ENCODE measurements at regions not wholly inside any gene's neighbourhood (a gene's known extent, or its start where the extent isn't known, plus 50 kb on each side); places are given as distances from the start of the nearest gene placed in this dataset.
"Not testable (repeated sequence)": the region's sequence is repeated elsewhere in the genome, so short reads cannot be mapped to it uniquely, and the experiment has no call there.

GRCh38 chrY:7588176-7588575 is 676.6 kb upstream of the AMELY start:
- DNase-seq, result not testable (repeated sequence)

GRCh38 chrY:7562541-7562940 is 651.0 kb upstream of the AMELY start:
- DNase-seq, result peak; percentile 30

GRCh38 chrY:7557675-7558074 is 646.1 kb upstream of the AMELY start:
- DNase-seq, result no peak

GRCh38 chrY:7555006-7555405 is 643.5 kb upstream of the AMELY start:
- no peak for DNase-seq

- no peak for DNase-seq
Measured at GRCh38 chrY:7545060-7545459, 633.5 kb upstream of the AMELY start.

- DNase-seq, result peak; percentile 7
Measured at GRCh38 chrY:7544172-7544770, 632.7 kb upstream of the AMELY start.

- DNase-seq, result no peak
Measured at GRCh38 chrY:7543506-7543905, 632.0 kb upstream of the AMELY start.

- no peak for DNase-seq
Measured at GRCh38 chrY:7542256-7542858, 630.8 kb upstream of the AMELY start.

- DNase-seq, result no peak
Measured at GRCh38 chrY:7529396-7529795, 617.8 kb upstream of the AMELY start.

GRCh38 chrY:7527568-7527967 is 616.0 kb upstream of the AMELY start:
- DNase-seq, result not testable (repeated sequence)

GRCh38 chrY:7518387-7518786 is 606.8 kb upstream of the AMELY start:
- no peak for DNase-seq

GRCh38 chrY:7516268-7516667 is 604.7 kb upstream of the AMELY start:
- peak; percentile 51 for DNase-seq

GRCh38 chrY:7515812-7516211 is 604.3 kb upstream of the AMELY start:
- DNase-seq, result peak; percentile 39

- no peak for DNase-seq
Measured at GRCh38 chrY:7502896-7503295, 591.3 kb upstream of the AMELY start.

- DNase-seq, result peak; percentile 24
Measured at GRCh38 chrY:7501236-7501635, 589.7 kb upstream of the AMELY start.

GRCh38 chrY:7496001-7496400 is 584.4 kb upstream of the AMELY start:
- DNase-seq, result no peak

- not testable (repeated sequence) for DNase-seq
Measured at GRCh38 chrY:7484455-7485285, 573.1 kb upstream of the AMELY start.

- DNase-seq, result no peak
Measured at GRCh38 chrY:7471976-7472375, 560.4 kb upstream of the AMELY start.

GRCh38 chrY:7470037-7470436 is 558.5 kb upstream of the AMELY start:
- DNase-seq, result no peak

- peak; percentile 63 for DNase-seq
Measured at GRCh38 chrY:7468951-7469745, 557.6 kb upstream of the AMELY start.

GRCh38 chrY:7467796-7468520 is 556.4 kb upstream of the AMELY start:
- DNase-seq, result no peak

- peak; percentile 51 for DNase-seq
Measured at GRCh38 chrY:7465185-7465621, 553.7 kb upstream of the AMELY start.
